PC-9 (cell line): ENCODE measurements at regions not wholly inside any gene's neighbourhood (a gene's known extent, or its start where the extent isn't known, plus 50 kb on each side); places are given as distances from the start of the nearest gene placed in this dataset.
"Not testable (repeated sequence)": the region's sequence is repeated elsewhere in the genome, so short reads cannot be mapped to it uniquely, and the experiment has no call there.

ENCODE experiments used
- CTCF ChIP-seq: fragments of 200-600 bp; sonication (generic); conservative IDR thresholded peaks from 2 replicates; pipeline ENCODE4 v1.6.1; 2017; ENCODE audit warnings: mixed run types, antibody characterized with exemption, mild to moderate bottlenecking, moderate library complexity
- EZH2 ChIP-seq: fragments of 200-600 bp; sonication (generic); IDR thresholded peaks from 2 replicates; pipeline ENCODE4 v1.8.0; 2017; ENCODE audit warnings: antibody characterized with exemption, low read depth

- TF ChIP-seq CTCF, EZH2: not testable (repeated sequence)
These were observed 61.9 kb upstream of the EEF2KMT start for GRCh38 chr16:5159537-5159936.
